Prostate gland (tissue), 1 donor: ENCODE measurements at regions not wholly inside any gene's neighbourhood (a gene's known extent, or its start where the extent isn't known, plus 50 kb on each side); places are given as distances from the start of the nearest gene placed in this dataset.
"Not testable (repeated sequence)": the region's sequence is repeated elsewhere in the genome, so short reads cannot be mapped to it uniquely, and the experiment has no call there.

Experiments used
- POLR2A ChIP-seq: fragments of 450-650 bp; IDR thresholded peaks from one replicate; pipeline ENCODE4 v1.6.1; 2016; ENCODE audit warnings: antibody characterized with exemption, mild to moderate bottlenecking
- POLR2AphosphoS5 ChIP-seq: sonication (generic); formaldehyde crosslinking; IDR thresholded peaks from one replicate; pipeline ENCODE4 v1.6.1; 2017; ENCODE audit warnings: antibody characterized with exemption

GRCh38 chr17:26937750-26938322 lies 356.1 kb upstream of the WSB1 start:
- TF ChIP-seq POLR2A, POLR2AphosphoS5: not testable (repeated sequence)
